ENCODE measurements at regions not wholly inside any gene's neighbourhood (a gene's known extent, or its start where the extent isn't known, plus 50 kb on each side); places are given as distances from the start of the nearest gene placed in this dataset.

GRCh38 chr20:11281768-11282167 lies 608.0 kb upstream of the JAG1 start:
- H4K20me1 ChIP-seq (replicated peaks; ENCODE audit: insufficient read depth) = no peaks in the 10 kb centered on the region
- H3K79me2 ChIP-seq (replicated peaks; ENCODE audit: insufficient read depth) = no peaks in the 10 kb centered on the region
- DNase-seq (ENCODE audit: low spot score) (no peak), ATAC-seq (no peak)
- H2AFZ ChIP-seq = no peak overlapping the region; the same call in 1 of the 2 replicates
- H3K27me3 ChIP-seq (ENCODE audit: insufficient read depth) = no peaks in the 10 kb centered on the region
- H3K9me3 Mint-ChIP-seq = peaks cover 3% of the 10 kb centered on the region; the same call in 1 of the 3 replicates
- no peaks in the 10 kb centered on the region; the same call in 1 of the 2 replicates for H3K9me2 ChIP-seq (ENCODE audit: insufficient read depth)
- H3K27ac ChIP-seq (ENCODE audit: low read depth) = no peak overlapping the region
- TF ChIP-seq NANOG (IDR thresholded peaks at IDR 0.05; ENCODE audit: borderline replicate concordance) = no peak
- no peak for TF ChIP-seq JUNB (IDR thresholded peaks at IDR 0.05; ENCODE audit: unreplicated experiment)
- TF ChIP-seq EZH2phosphoT487 (IDR thresholded peaks at IDR 0.05; ENCODE audit: unreplicated experiment) = no peak
- TF ChIP-seq EZH2 (IDR thresholded peaks at IDR 0.05; ENCODE audit: low read depth, unreplicated experiment) = no peak
- no peak for TF ChIP-seq REST (IDR thresholded peaks at IDR 0.05; ENCODE audit: unreplicated experiment)
- no peak for TF ChIP-seq CREB1 (CRISPR knock-in tag; IDR thresholded peaks at IDR 0.05; ENCODE audit: low read depth)
- no peak for TF ChIP-seq ZNF331 (CRISPR knock-in tag; IDR thresholded peaks at IDR 0.05; ENCODE audit: low read depth)
- TF ChIP-seq ZNF114 (CRISPR knock-in tag; IDR thresholded peaks at IDR 0.05) = no peak
- TF ChIP-seq CTCF (conservative IDR thresholded peaks at IDR 0.05; ENCODE audit: low read depth in 2 of 2) = no peak
- no peak for TF ChIP-seq ETS1 (IDR thresholded peaks at IDR 0.05)
- no peak for TF ChIP-seq STAT1 (IDR thresholded peaks at IDR 0.05; ENCODE audit: unreplicated experiment)
- no peak for TF ChIP-seq POLR2AphosphoS5 (IDR thresholded peaks at IDR 0.05; ENCODE audit: low read depth)
- no peak for TF ChIP-seq ZNF462 (CRISPR knock-in tag; IDR thresholded peaks at IDR 0.05)
- no peaks in the 10 kb centered on the region for H3K36me3 Mint-ChIP-seq (ENCODE audit: low read depth)
- H3F3A ChIP-seq (replicated peaks; ENCODE audit: low read depth) = no peaks in the 10 kb centered on the region
- peaks cover 3% of the 10 kb centered on the region; the same call in 2 of the 3 replicates for H3K4me1 Mint-ChIP-seq
- H3K27ac Mint-ChIP-seq = 0 out of 2 replicates have a peak overlapping the region, but pooled peaks have one; percentile 21
- no peak overlapping the region for H3K4me3 Mint-ChIP-seq
- peaks cover 3% of the 10 kb centered on the region for H3K27me3 Mint-ChIP-seq (ENCODE audit: insufficient read depth, low read depth, poor library complexity)
- H3K4me3 ChIP-seq = no peak overlapping the region
- no peaks in the 10 kb centered on the region for H3K4me1 ChIP-seq (ENCODE audit: insufficient read depth)
- 0 out of 2 replicates have a peak, but pooled peaks cover 3% of the 10 kb centered on the region for H3K36me3 ChIP-seq (ENCODE audit: insufficient read depth)
- H3K4me2 ChIP-seq = no peak overlapping the region

Data from GM23338 (cell line).